ENCODE measurements at regions not wholly inside any gene's neighbourhood (a gene's known extent, or its start where the extent isn't known, plus 50 kb on each side); places are given as distances from the start of the nearest gene placed in this dataset.
A peak's percentile ranks its signal among the peaks of the same experiment; 100 is the strongest.

GRCh38 chr21:29228306-29228705 is 70.4 kb upstream of the BACH1 start:
- Histone ChIP-seq H3K36me3 (no peaks in the 10 kb centered on the region), H3K27ac (no peak overlapping the region), H3K27me3 (replicated peaks) (no peaks in the 10 kb centered on the region), H3K4me1 (replicated peaks) (peaks cover 19% of the 10 kb centered on the region), H3K4me3 (no peak overlapping the region), H3K9me3 (replicated peaks) (no peaks in the 10 kb centered on the region)
- DNase-seq (ENCODE audit: low read depth in 1 of 2, low spot score in 2 of 2) = no peak

GRCh38 chr21:29230551-29231261 is 68.0 kb upstream of the BACH1 start:
- no peaks in the 10 kb centered on the region for H3K27me3 ChIP-seq (replicated peaks)
- H3K9me3 ChIP-seq (replicated peaks) = no peaks in the 10 kb centered on the region
- no peak overlapping the region for H3K27ac ChIP-seq
- H3K4me3 ChIP-seq = no peak overlapping the region
- DNase-seq (ENCODE audit: low read depth in 1 of 2, low spot score in 2 of 2) = no peak
- no peaks in the 10 kb centered on the region for H3K36me3 ChIP-seq
- peaks cover 11% of the 10 kb centered on the region for H3K4me1 ChIP-seq (replicated peaks)

GRCh38 chr21:29231756-29232529 is 66.8 kb upstream of the BACH1 start:
- peaks cover 15% of the 10 kb centered on the region for H3K4me1 ChIP-seq (replicated peaks)
- H3K27ac ChIP-seq = no peak overlapping the region
- no peaks in the 10 kb centered on the region for H3K9me3 ChIP-seq (replicated peaks)
- DNase-seq (ENCODE audit: low read depth in 1 of 2, low spot score in 2 of 2) = no peak
- no peaks in the 10 kb centered on the region for H3K36me3 ChIP-seq
- no peak overlapping the region for H3K4me3 ChIP-seq
- no peaks in the 10 kb centered on the region for H3K27me3 ChIP-seq (replicated peaks)

DNA sequence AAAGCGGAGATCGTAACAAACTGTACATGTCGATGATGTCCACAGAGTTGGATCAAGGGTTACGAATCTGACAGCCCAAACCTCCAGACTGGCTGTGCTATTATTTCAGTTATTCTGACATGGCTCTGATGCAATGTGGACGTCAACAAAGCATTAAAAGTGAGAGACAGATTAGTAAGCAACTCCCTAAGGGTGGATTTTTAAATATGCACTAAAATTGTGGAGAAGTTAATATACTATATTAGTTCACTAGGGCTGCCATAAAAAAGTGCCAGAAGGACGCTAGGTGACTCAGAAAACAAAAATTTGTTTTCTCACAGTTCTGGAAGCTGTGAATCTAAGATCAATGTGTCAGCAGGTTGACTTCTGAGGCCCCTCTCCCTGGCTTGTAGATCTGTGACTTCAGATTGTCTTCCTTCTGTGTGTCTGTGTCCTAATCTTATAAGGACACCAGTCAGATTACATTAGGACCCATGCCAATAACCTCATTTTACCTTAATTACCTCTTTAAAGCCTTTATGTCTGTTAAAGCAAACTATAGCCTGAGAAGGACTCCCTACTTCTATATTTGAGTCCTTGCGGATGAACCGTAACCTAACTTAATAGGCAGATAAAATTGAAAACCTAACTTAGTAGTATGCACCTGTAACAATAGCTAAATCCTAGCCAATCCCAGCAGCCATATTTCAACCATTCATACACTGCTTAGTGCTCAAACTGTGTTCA is 66.0 kb upstream of the BACH1 start:
- Histone ChIP-seq H3K27ac (no peak overlapping the region), H3K4me3 (no peak overlapping the region), H3K27me3 (replicated peaks) (no peaks in the 10 kb centered on the region), H3K4me1 (replicated peaks) (peaks cover 15% of the 10 kb centered on the region), H3K9me3 (replicated peaks) (no peaks in the 10 kb centered on the region), H3K36me3 (no peaks in the 10 kb centered on the region)
- DNase-seq (ENCODE audit: low read depth in 1 of 2, low spot score in 2 of 2) = peak in 1 of 2 experiments; percentile 31

DNA sequence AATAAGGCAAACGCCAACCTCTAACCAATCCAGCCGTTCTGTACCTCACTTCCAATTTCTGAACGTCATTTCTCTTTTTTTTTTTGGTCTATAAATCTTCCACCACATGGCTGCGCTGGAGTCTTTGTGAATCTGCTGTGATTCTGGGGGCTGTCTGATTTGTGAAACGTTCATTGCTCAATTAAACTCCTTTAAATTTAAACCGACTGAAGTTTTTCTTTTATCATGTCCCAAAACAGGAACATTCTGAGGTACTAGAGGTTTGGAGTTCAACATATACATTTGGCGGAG is 65.5 kb upstream of the BACH1 start:
- no peaks in the 10 kb centered on the region for H3K36me3 ChIP-seq
- H3K4me1 ChIP-seq (replicated peaks) = peaks cover 15% of the 10 kb centered on the region
- H3K9me3 ChIP-seq (replicated peaks) = peaks cover 2% of the 10 kb centered on the region; the same call in 1 of the 2 replicates
- no peak overlapping the region for H3K4me3 ChIP-seq
- no peaks in the 10 kb centered on the region for H3K27me3 ChIP-seq (replicated peaks)
- DNase-seq (ENCODE audit: low read depth in 1 of 2, low spot score in 2 of 2) = no peak
- H3K27ac ChIP-seq = no peak overlapping the region

GRCh38 chr21:29233611-29234540 is 64.8 kb upstream of the BACH1 start:
- no peak overlapping the region for H3K4me3 ChIP-seq
- H3K9me3 ChIP-seq (replicated peaks) = peaks cover 4% of the 10 kb centered on the region; the same call in 1 of the 2 replicates
- H3K27ac ChIP-seq = no peak overlapping the region
- H3K27me3 ChIP-seq (replicated peaks) = no peaks in the 10 kb centered on the region
- H3K36me3 ChIP-seq = no peaks in the 10 kb centered on the region
- no peak for DNase-seq (ENCODE audit: low read depth in 1 of 2, low spot score in 2 of 2)
- peaks cover 15% of the 10 kb centered on the region for H3K4me1 ChIP-seq (replicated peaks)

GRCh38 chr21:29235714-29236197 is 63.0 kb upstream of the BACH1 start:
- H3K27me3 ChIP-seq (replicated peaks) = no peaks in the 10 kb centered on the region
- no peak overlapping the region for H3K27ac ChIP-seq
- DNase-seq (ENCODE audit: low read depth in 1 of 2, low spot score in 2 of 2) = no peak
- no peak overlapping the region for H3K4me3 ChIP-seq
- peaks cover 15% of the 10 kb centered on the region for H3K4me1 ChIP-seq (replicated peaks)
- H3K9me3 ChIP-seq (replicated peaks) = peaks cover 4% of the 10 kb centered on the region; the same call in 1 of the 2 replicates
- H3K36me3 ChIP-seq = no peaks in the 10 kb centered on the region

DNA sequence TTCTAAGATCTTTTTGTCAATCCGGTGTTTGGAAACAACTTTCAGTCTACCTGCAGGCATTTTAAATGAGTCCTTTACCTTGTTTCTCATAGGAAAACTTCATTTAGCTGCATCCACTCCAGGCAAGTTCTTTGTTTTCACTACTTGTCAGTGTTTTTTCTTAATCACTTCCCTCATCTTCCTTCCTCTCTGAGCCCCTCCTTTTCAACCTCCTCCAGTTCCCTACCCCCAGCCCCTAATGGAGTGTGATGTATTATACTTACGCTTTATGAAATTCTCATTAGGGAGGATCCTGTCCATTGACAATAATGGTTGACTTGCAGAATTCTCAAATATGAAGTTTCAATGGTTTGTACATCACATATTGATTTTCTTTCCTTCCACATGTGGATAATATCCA is 62.5 kb upstream of the BACH1 start:
- no peak for DNase-seq (ENCODE audit: low read depth in 1 of 2, low spot score in 2 of 2)
- H3K36me3 ChIP-seq = no peaks in the 10 kb centered on the region
- no peaks in the 10 kb centered on the region for H3K27me3 ChIP-seq (replicated peaks)
- no peak overlapping the region for H3K4me3 ChIP-seq
- H3K9me3 ChIP-seq (replicated peaks) = peaks cover 4% of the 10 kb centered on the region; the same call in 1 of the 2 replicates
- no peak overlapping the region for H3K27ac ChIP-seq
- H3K4me1 ChIP-seq (replicated peaks) = peaks cover 15% of the 10 kb centered on the region

- no peak overlapping the region for H3K27ac ChIP-seq
- no peak overlapping the region for H3K4me3 ChIP-seq
- DNase-seq (ENCODE audit: low read depth in 1 of 2, low spot score in 2 of 2) = no peak
- H3K9me3 ChIP-seq (replicated peaks) = peaks cover 4% of the 10 kb centered on the region; the same call in 1 of the 2 replicates
- peaks cover 11% of the 10 kb centered on the region for H3K4me1 ChIP-seq (replicated peaks)
- H3K36me3 ChIP-seq = no peaks in the 10 kb centered on the region
- no peaks in the 10 kb centered on the region for H3K27me3 ChIP-seq (replicated peaks)
Measured at GRCh38 chr21:29237110-29238052, 61.3 kb upstream of the BACH1 start.

DNA sequence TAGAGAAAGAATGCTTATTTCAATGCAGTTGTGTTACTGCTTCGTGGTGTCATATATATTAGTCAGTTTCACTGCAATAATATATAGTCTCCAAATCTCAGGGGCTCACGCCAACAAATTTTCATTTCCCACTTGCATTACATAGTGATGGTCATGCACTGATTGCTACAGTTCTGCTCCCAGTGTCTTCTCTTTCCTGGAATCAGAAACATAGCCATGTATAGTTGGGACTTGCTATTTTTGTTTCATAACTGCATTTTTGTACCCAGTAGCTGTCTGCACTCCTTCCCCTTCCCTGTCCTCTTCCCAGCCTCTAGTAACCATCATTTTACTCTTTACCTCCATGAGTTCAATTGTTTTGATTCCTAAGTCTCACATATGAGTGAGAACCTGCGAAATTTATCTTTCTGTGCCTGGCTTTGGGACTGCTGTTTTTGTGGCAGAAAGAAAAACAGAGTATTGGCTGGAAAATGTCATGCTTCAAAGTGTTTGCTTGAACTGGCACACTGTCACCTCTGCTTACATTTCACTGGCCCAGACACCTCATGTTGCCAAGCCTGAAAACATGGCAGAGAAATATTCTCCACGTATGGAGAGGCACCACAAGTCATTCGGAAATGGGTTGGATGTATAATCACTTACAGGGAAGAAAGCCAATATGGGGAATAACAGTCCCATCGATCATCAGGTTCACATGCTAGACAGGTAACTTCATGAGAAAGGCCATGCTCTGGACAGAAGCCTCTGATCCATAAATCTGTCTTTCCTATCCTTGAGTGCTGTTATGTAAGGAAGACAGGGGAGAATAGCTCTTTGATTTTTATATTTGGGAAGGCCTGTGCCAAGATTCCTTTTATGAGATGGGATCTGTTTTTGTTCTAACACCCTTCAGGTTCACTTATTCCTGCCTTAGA is 60.4 kb upstream of the BACH1 start:
- DNase-seq (ENCODE audit: low read depth in 1 of 2, low spot score in 2 of 2) = no peak
- H3K27ac ChIP-seq = no peak overlapping the region

GRCh38 chr21:29238967-29239290 is 59.8 kb upstream of the BACH1 start:
- H3K36me3 ChIP-seq = no peaks in the 10 kb centered on the region
- DNase-seq (ENCODE audit: low read depth in 1 of 2, low spot score in 2 of 2) = no peak
- H3K27me3 ChIP-seq (replicated peaks) = no peaks in the 10 kb centered on the region
- peaks cover 4% of the 10 kb centered on the region; the same call in 1 of the 2 replicates for H3K9me3 ChIP-seq (replicated peaks)
- H3K27ac ChIP-seq = no peak overlapping the region
- no peak overlapping the region for H3K4me3 ChIP-seq
- H3K4me1 ChIP-seq (replicated peaks) = peaks cover 4% of the 10 kb centered on the region; the same call in 1 of the 2 replicates

More for the DNA sequence above, 60.4 kb upstream of the BACH1 start:
- no peaks in the 10 kb centered on the region for H3K36me3 ChIP-seq
- H3K4me1 ChIP-seq (replicated peaks) = peaks cover 4% of the 10 kb centered on the region; the same call in 1 of the 2 replicates
- peaks cover 4% of the 10 kb centered on the region; the same call in 1 of the 2 replicates for H3K9me3 ChIP-seq (replicated peaks)
- no peak overlapping the region for H3K4me3 ChIP-seq
- no peaks in the 10 kb centered on the region for H3K27me3 ChIP-seq (replicated peaks)
